OCI-LY7 (cell line): ENCODE measurements at regions not wholly inside any gene's neighbourhood (a gene's known extent, or its start where the extent isn't known, plus 50 kb on each side); places are given as distances from the start of the nearest gene placed in this dataset.

Source experiments
- BruUV-seq: library from RNA; stranded (reverse); fragments of 400-500 nt; replicated peaks from 2 replicates; lab custom pipeline; 2021; lab: Mats Ljungman, UMichigan
- CTCF ChIA-PET: fragments of 300-600 bp; sonication (Branson Sonifier 250); formaldehyde crosslinking; loops from one replicate; lab custom pipeline; 2022; ENCODE audit warnings: antibody characterized with exemption; ENCODE audit not compliant: unreplicated experiment; lab: Charles Lee
- POLR2A ChIA-PET: fragments of 300-600 bp; sonication (Branson Sonifier 250); formaldehyde crosslinking; loops from one replicate; lab custom pipeline; 2022; ENCODE audit warnings: antibody characterized with exemption; lab: Charles Lee
- DNase-seq: peaks from one replicate; pipeline ENCODE4 v3.0.0-alpha.2; 2015; ENCODE audit warnings: low spot score
- H2AFZ ChIP-seq: fragments of 200-600 bp; sonication (generic), shearing (Covaris generic); 2 replicates; pipeline ENCODE4 v1.6.1; 2014; ENCODE audit warnings: mild to moderate bottlenecking, antibody characterized with exemption, low read length, moderate library complexity
- H3K27ac ChIP-seq: fragments of 200-600 bp; sonication (generic); 2 replicates; pipeline ENCODE4 v1.5.1; 2014; ENCODE audit warnings: mixed run types, low read depth, mild to moderate bottlenecking, moderate library complexity, low read length, inconsistent platforms; ENCODE audit not compliant: poor library complexity, severe bottlenecking
- H3K36me3 ChIP-seq: fragments of 200-600 bp; sonication (generic); 2 replicates; pipeline ENCODE4 v1.6.1; 2014; ENCODE audit warnings: mild to moderate bottlenecking, antibody characterized with exemption, low read length, moderate library complexity, mixed read lengths; ENCODE audit not compliant: insufficient read depth
- H3K4me1 ChIP-seq: fragments of 200-600 bp; sonication (generic); 2 replicates; pipeline ENCODE4 v1.5.1; 2014; ENCODE audit warnings: mild to moderate bottlenecking, low read length; ENCODE audit not compliant: insufficient read depth, poor library complexity, severe bottlenecking
- H3K4me2 ChIP-seq: fragments of 200-600 bp; sonication (generic); 2 replicates; pipeline ENCODE4 v1.6.1; 2014; ENCODE audit warnings: mild to moderate bottlenecking, low read length
- H3K4me3 ChIP-seq: fragments of 200-600 bp; sonication (generic); 2 replicates; pipeline ENCODE4 v1.5.1; 2014; ENCODE audit warnings: mild to moderate bottlenecking, low read depth, low read length; ENCODE audit not compliant: poor library complexity, severe bottlenecking
- H3K79me2 ChIP-seq: fragments of 200-600 bp; sonication (generic); 2 replicates; pipeline ENCODE4 v1.6.1; 2016; ENCODE audit warnings: low read depth, mild to moderate bottlenecking, low read length, moderate library complexity, mixed read lengths; ENCODE audit not compliant: insufficient read depth
- H3K9me2 ChIP-seq: fragments of 200-600 bp; sonication (generic); 2 replicates; pipeline ENCODE4 v1.6.1; 2016; ENCODE audit warnings: mild to moderate bottlenecking, low read length, mixed read lengths; ENCODE audit not compliant: insufficient read depth
- H3K9me3 ChIP-seq: fragments of 200-600 bp; sonication (generic); 2 replicates; pipeline ENCODE4 v1.6.1; 2014; ENCODE audit warnings: mild to moderate bottlenecking, mixed run types, low read length, mixed read lengths
- H4K20me1 ChIP-seq: fragments of 200-600 bp; sonication (generic); 2 replicates; pipeline ENCODE4 v1.6.1; 2014; ENCODE audit warnings: mild to moderate bottlenecking, antibody characterized with exemption, low read length, moderate library complexity, mixed read lengths; ENCODE audit not compliant: insufficient read depth
- CTCF ChIP-seq: fragments of 200-600 bp; sonication (generic); conservative IDR thresholded peaks from 2 replicates; pipeline ENCODE4 v1.5.1; 2014; ENCODE audit warnings: mild to moderate bottlenecking, antibody characterized with exemption, low read length, moderate library complexity, mixed read lengths
- EZH2phosphoT487 ChIP-seq: fragments of 200-600 bp; sonication (generic); IDR thresholded peaks from 2 replicates; pipeline ENCODE4 v1.6.1; 2018; ENCODE audit warnings: low read depth, borderline replicate concordance, mild to moderate bottlenecking, mixed run types, antibody characterized with exemption, low read length, moderate library complexity, mixed read lengths
- intact Hi-C: fragments of 100-400 bp; cut with micrococcal nuclease; formaldehyde crosslinking; loops from one replicate; pipeline ENCODE4 v1.10.0; 2022; ENCODE audit not compliant: unreplicated experiment

DNA sequence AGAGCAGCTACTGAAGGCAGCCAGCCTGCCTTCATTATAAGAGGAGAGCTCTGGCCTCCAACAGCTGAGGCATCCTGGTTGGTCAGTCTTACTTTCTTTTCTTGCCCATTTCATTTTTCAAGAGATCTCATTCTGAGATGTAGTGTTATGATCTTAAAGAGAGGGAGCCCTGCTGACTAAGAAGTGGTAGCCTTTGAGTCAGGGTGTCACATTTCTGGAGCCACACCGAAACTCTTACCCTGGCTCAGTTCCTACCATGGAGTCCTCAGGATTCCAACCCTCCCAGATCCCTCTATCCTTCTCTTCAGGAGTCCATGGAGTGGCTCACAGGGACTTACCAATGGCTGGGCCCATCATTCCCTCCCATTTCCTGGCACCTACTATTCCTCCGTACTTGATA, 386.1 kb upstream of the LARGE1 start:
- H3K4me1 ChIP-seq = no peaks in the 10 kb centered on the region
- H3K9me3 ChIP-seq = no peaks in the 10 kb centered on the region
- no peaks in the 10 kb centered on the region for H4K20me1 ChIP-seq
- no peak for TF ChIP-seq CTCF
- TF ChIP-seq EZH2phosphoT487 = no peak
- H3K4me3 ChIP-seq = no peak overlapping the region
- ChIA-PET POLR2A (no interaction called here), CTCF (no interaction called here)
- H3K36me3 ChIP-seq = no peaks in the 10 kb centered on the region
- no peaks in the 10 kb centered on the region for H3K79me2 ChIP-seq
- DNase-seq = no peak
- BruUV-seq = no TSS peak
- no peak overlapping the region for H3K27ac ChIP-seq
- no peak overlapping the region for H3K4me2 ChIP-seq
- H2AFZ ChIP-seq = no peak overlapping the region
- no peaks in the 10 kb centered on the region for H3K9me2 ChIP-seq
- intact Hi-C loops = no loop called here

DNA sequence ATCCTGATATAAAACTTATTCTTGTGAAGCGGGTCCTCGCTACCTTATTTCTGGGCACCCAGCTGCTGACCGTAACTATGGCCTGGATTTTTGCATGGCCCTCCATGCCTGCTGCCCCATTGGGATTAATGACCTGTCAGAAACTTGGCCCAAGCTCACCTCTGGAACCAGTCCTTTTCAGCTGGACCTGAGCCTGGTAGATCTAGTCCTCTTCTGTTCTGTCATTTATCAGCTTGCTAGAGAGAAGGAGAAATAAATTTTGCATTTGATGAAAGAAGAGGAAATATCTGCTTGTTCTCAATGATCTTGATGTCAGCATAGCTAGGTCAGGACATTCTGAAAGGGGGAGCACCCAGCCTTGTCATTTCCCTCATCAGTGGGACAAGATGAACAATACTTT, 387.8 kb upstream of the LARGE1 start:
- ChIA-PET CTCF (no interaction called here), POLR2A (no interaction called here)
- Histone ChIP-seq H4K20me1 (no peaks in the 10 kb centered on the region), H3K79me2 (no peaks in the 10 kb centered on the region), H3K4me3 (no peak overlapping the region), H3K36me3 (no peaks in the 10 kb centered on the region), H3K4me2 (no peak overlapping the region), H2AFZ (no peak overlapping the region), H3K4me1 (no peaks in the 10 kb centered on the region), H3K27ac (no peak overlapping the region), H3K9me2 (no peaks in the 10 kb centered on the region), H3K9me3 (no peaks in the 10 kb centered on the region)
- no peak for DNase-seq
- no TSS peak for BruUV-seq
- intact Hi-C loops = no loop called here
- TF ChIP-seq CTCF = no peak
- no peak for TF ChIP-seq EZH2phosphoT487

DNA sequence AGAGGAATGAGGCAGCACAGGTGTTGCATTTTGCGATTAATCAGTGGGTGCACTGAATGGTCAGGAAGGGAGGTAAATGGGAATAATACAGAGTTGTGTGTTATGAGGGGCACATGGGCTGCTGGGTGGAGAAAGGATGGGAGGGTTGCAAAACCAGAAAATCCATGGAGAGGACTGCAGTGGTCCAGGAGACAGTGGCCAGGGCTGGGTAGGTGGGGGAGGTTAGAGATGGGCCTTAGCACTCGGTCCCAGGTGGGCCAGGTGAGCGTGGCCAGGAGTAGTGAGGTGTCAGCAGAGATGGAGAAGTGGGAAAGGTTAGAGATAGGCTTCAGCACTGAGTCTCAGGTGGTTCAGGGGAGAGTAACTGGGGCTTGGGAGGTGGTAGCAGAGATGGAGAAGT, 399.1 kb upstream of the LARGE1 start:
- no peak overlapping the region for H3K4me3 ChIP-seq

More for the DNA sequence above, 399.1 kb upstream of the LARGE1 start:
- POLR2A ChIA-PET = no interaction called here
- CTCF ChIA-PET = no interaction called here
- H4K20me1 ChIP-seq = no peaks in the 10 kb centered on the region
- no peaks in the 10 kb centered on the region for H3K79me2 ChIP-seq
- no TSS peak for BruUV-seq
- no peak overlapping the region for H3K27ac ChIP-seq
- no peaks in the 10 kb centered on the region for H3K4me1 ChIP-seq
- DNase-seq = no peak
- no peak overlapping the region for H3K4me2 ChIP-seq
- no peaks in the 10 kb centered on the region for H3K9me3 ChIP-seq
- H3K36me3 ChIP-seq = no peaks in the 10 kb centered on the region
- no peak overlapping the region for H2AFZ ChIP-seq
- H3K9me2 ChIP-seq = no peaks in the 10 kb centered on the region
- intact Hi-C loops = no loop called here
- TF ChIP-seq CTCF (no peak), EZH2phosphoT487 (no peak)
